ENCODE measurements at regions not wholly inside any gene's neighbourhood (a gene's known extent, or its start where the extent isn't known, plus 50 kb on each side); places are given as distances from the start of the nearest gene placed in this dataset.

DNA sequence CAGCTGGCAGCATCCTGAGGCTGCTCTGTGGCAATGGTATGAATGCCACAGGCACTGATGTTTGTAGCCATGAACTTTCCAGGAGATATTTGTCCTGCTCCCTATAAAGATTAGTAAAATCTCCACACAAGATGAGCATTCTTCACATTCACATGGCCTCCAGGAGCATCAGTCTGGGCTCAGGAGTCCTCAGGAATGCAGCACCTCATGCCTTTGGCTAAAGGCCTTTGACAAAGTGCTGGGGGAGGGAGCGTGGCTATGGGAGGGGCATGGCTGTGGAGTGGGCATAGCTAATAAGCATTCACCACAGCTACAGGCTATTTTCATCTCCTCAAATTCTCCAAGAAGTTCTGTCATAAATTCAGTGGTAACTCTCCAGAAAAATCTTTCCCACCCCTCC lies 90.5 kb upstream of the LY86 start:
- TF ChIP-seq, protein P1, sequence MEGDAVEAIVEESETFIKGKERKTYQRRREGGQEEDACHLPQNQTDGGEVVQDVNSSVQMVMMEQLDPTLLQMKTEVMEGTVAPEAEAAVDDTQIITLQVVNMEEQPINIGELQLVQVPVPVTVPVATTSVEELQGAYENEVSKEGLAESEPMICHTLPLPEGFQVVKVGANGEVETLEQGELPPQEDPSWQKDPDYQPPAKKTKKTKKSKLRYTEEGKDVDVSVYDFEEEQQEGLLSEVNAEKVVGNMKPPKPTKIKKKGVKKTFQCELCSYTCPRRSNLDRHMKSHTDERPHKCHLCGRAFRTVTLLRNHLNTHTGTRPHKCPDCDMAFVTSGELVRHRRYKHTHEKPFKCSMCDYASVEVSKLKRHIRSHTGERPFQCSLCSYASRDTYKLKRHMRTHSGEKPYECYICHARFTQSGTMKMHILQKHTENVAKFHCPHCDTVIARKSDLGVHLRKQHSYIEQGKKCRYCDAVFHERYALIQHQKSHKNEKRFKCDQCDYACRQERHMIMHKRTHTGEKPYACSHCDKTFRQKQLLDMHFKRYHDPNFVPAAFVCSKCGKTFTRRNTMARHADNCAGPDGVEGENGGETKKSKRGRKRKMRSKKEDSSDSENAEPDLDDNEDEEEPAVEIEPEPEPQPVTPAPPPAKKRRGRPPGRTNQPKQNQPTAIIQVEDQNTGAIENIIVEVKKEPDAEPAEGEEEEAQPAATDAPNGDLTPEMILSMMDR (IDR thresholded peaks at IDR 0.05), result no peak
- TF ChIP-seq EZH2 (IDR thresholded peaks at IDR 0.05; ENCODE audit: borderline replicate concordance, insufficient read depth, low read depth, low read length, poor library complexity, severe bottlenecking), result no peak
